Lower leg skin (tissue), 4 donors: ENCODE measurements at regions not wholly inside any gene's neighbourhood (a gene's known extent, or its start where the extent isn't known, plus 50 kb on each side); places are given as distances from the start of the nearest gene placed in this dataset.
"Not testable (repeated sequence)": the region's sequence is repeated elsewhere in the genome, so short reads cannot be mapped to it uniquely, and the experiment has no call there.

ENCODE experiments used
- DNase-seq, 2 donors: peaks; one replicate each; pipeline ENCODE4 v3.0.0-alpha.2; 2019; ENCODE audit warnings: low spot score in 2 of 2
- H3K4me3 ChIP-seq: fragments of 200-600 bp; sonication (generic); 2 replicates; pipeline ENCODE4 v1.5.1; 2017; ENCODE audit warnings: mild to moderate bottlenecking, low read depth; ENCODE audit not compliant: poor library complexity, severe bottlenecking
- POLR2A ChIP-seq, 2 donors: fragments of 450-650 bp; IDR thresholded peaks; one replicate each; pipeline ENCODE4 v1.6.1; 2016 to 2017; ENCODE audit warnings: antibody characterized with exemption in 2 of 2, mild to moderate bottlenecking in 1 of 2, moderate library complexity in 1 of 2
- WGBS, 2 donors: methylation state at CpG; one replicate each; pipeline ENCODE4 v1.1.5; 2018; 5-methylcytosine and 5-hydroxymethylcytosine counted together
- intact Hi-C: fragments of 100-400 bp; cut with DNase I; formaldehyde crosslinking; loops from one replicate; pipeline ENCODE4 v1.15.0; 2023; ENCODE audit warnings: low total_unique reads
- TF ChIP-seq, protein P1 (sequence below), 3 donors: fragments of 450-650 bp; IDR thresholded peaks; one replicate each; pipeline ENCODE4 v1.5.1; 2016; ENCODE audit warnings: antibody characterized with exemption in 3 of 3, mild to moderate bottlenecking in 3 of 3, moderate library complexity in 2 of 3

DNA sequence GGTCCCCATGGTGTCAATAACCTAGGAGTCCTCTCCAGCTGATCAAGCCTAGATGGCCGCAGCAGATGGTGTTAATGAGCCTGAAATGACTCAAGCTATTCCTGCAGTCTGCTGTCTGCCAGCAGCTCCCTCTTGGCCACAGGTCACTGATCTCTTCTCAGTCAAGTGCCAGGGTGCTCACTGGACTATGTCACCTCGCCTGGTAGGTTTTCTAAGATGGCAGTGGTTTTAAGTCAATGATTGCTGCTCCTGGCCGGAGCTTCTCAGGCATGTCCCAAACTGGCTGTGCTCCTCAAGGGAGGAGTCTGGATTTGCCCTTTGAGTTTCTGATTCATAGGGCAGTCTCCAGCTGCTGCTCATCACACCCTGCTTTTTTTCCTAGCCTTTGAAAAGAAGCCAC, 58.6 kb upstream of the SHISA6 start:
- 38 to 48% methylated on average over 3 of the region's 3 CpGs for WGBS, 2 donors
- intact Hi-C loops = no loop called here
- no peak overlapping the region for H3K4me3 ChIP-seq
- no peak for DNase-seq
- TF ChIP-seq, protein P1, sequence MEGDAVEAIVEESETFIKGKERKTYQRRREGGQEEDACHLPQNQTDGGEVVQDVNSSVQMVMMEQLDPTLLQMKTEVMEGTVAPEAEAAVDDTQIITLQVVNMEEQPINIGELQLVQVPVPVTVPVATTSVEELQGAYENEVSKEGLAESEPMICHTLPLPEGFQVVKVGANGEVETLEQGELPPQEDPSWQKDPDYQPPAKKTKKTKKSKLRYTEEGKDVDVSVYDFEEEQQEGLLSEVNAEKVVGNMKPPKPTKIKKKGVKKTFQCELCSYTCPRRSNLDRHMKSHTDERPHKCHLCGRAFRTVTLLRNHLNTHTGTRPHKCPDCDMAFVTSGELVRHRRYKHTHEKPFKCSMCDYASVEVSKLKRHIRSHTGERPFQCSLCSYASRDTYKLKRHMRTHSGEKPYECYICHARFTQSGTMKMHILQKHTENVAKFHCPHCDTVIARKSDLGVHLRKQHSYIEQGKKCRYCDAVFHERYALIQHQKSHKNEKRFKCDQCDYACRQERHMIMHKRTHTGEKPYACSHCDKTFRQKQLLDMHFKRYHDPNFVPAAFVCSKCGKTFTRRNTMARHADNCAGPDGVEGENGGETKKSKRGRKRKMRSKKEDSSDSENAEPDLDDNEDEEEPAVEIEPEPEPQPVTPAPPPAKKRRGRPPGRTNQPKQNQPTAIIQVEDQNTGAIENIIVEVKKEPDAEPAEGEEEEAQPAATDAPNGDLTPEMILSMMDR (IDR thresholded peaks at IDR 0.05) = no peak
- TF ChIP-seq POLR2A (IDR thresholded peaks at IDR 0.05) = no peak

GRCh38 chr17:11178581-11178980, 62.4 kb upstream of the SHISA6 start:
- no peak overlapping the region for H3K4me3 ChIP-seq
- DNase-seq = no peak
- TF ChIP-seq, protein P1 (IDR thresholded peaks at IDR 0.05) = no peak
- TF ChIP-seq POLR2A (IDR thresholded peaks at IDR 0.05) = no peak
- intact Hi-C loops = no loop called here
- 36 to 47% methylated on average over 3 of the region's 3 CpGs for WGBS, 2 donors

- 41 to 57% methylated on average over 1 of the region's 1 CpG for WGBS, 2 donors
- TF ChIP-seq, protein P1 (IDR thresholded peaks at IDR 0.05) = no peak
- TF ChIP-seq POLR2A (IDR thresholded peaks at IDR 0.05) = no peak
- intact Hi-C loops = no loop called here
- no peak for DNase-seq
- no peak overlapping the region for H3K4me3 ChIP-seq
Observed at GRCh38 chr17:11177340-11177739, 63.7 kb upstream of the SHISA6 start.

- TF ChIP-seq, protein P1 (IDR thresholded peaks at IDR 0.05) = no peak
- TF ChIP-seq POLR2A (IDR thresholded peaks at IDR 0.05) = no peak
- no peak overlapping the region for H3K4me3 ChIP-seq
- DNase-seq = no peak
- intact Hi-C loops = no loop called here
- WGBS, 2 donors = 53 to 54% methylated on average over 7 of the region's 7 CpGs
Observed at GRCh38 chr17:11176549-11176948, 64.5 kb upstream of the SHISA6 start.

GRCh38 chr17:11170881-11171280, 70.1 kb upstream of the SHISA6 start:
- 65% methylated on average over 7 of the region's 7 CpGs for WGBS, 2 donors
- no peak for TF ChIP-seq POLR2A (IDR thresholded peaks at IDR 0.05)
- TF ChIP-seq, protein P1 (IDR thresholded peaks at IDR 0.05) = no peak
- H3K4me3 ChIP-seq = no peak overlapping the region
- DNase-seq = no peak
- intact Hi-C loops = no loop called here

GRCh38 chr17:11151818-11152425, 89.1 kb upstream of the SHISA6 start:
- DNase-seq = no peak
- intact Hi-C loops = no loop called here
- no peak overlapping the region for H3K4me3 ChIP-seq
- TF ChIP-seq, protein P1 (IDR thresholded peaks at IDR 0.05) = no peak
- TF ChIP-seq POLR2A (IDR thresholded peaks at IDR 0.05) = no peak
- WGBS, 2 donors = 46 to 51% methylated on average over 8 of the region's 8 CpGs

DNA sequence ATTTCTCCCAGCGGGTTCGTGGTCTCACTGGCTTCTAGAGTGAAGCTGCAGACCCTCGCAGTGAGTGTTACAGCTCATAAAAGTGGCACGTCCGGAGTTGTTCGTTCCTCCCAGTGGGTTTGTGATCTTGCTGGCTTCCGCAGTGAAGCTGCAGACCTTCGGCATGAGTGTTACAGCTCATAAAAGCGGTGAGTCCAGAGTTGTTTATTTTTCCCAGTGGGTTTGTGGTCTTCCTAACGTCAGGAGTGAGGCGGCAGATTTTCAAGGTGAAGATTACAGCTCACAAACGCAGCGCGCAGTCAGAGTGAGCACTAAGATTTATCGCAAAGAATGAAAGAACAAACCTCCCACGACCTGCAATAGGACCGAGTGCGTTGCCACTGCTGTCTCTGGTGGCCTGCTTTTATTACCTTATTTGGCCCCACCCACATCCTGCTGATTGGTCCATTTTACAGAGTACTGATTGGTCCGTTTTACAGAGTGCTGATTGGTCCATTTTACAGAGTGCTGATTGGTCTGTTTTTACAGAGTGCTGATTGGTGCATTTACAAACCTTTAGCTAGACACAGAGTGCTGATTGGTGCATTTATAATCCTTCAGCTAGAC, 90.0 kb upstream of the SHISA6 start:
- DNase-seq, intact Hi-C loops, H3K4me3 ChIP-seq: not testable (repeated sequence)
- WGBS, 2 donors = 88 to 89% methylated on average over 19 of the region's 19 CpGs
